Forelimb muscle (tissue), 1 donor: ENCODE measurements at regions not wholly inside any gene's neighbourhood (a gene's known extent, or its start where the extent isn't known, plus 50 kb on each side); places are given as distances from the start of the nearest gene placed in this dataset.
"Not testable (repeated sequence)": the region's sequence is repeated elsewhere in the genome, so short reads cannot be mapped to it uniquely, and the experiment has no call there.

Source experiments
- DNase-seq: peaks from one replicate; pipeline ENCODE4 v3.0.0-alpha.2; 2013; ENCODE audit warnings: low read depth

GRCh38 chr15:84152381-84152979 is 83.1 kb upstream of the GOLGA6L4 start:
- DNase-seq = not testable (repeated sequence)

GRCh38 chr15:84153655-84154140 is 81.9 kb upstream of the GOLGA6L4 start:
- DNase-seq = not testable (repeated sequence)

GRCh38 chr15:84154314-84154713 is 81.3 kb upstream of the GOLGA6L4 start:
- DNase-seq = not testable (repeated sequence)

GRCh38 chr15:84154787-84155186 is 80.8 kb upstream of the GOLGA6L4 start:
- DNase-seq = not testable (repeated sequence)

GRCh38 chr15:84155792-84156587 is 79.6 kb upstream of the GOLGA6L4 start:
- DNase-seq = not testable (repeated sequence)

- not testable (repeated sequence) for DNase-seq
Observed at GRCh38 chr15:84156588-84156840, 79.1 kb upstream of the GOLGA6L4 start.

- DNase-seq = not testable (repeated sequence)
Observed at GRCh38 chr15:84157056-84157632, 78.4 kb upstream of the GOLGA6L4 start.

DNA sequence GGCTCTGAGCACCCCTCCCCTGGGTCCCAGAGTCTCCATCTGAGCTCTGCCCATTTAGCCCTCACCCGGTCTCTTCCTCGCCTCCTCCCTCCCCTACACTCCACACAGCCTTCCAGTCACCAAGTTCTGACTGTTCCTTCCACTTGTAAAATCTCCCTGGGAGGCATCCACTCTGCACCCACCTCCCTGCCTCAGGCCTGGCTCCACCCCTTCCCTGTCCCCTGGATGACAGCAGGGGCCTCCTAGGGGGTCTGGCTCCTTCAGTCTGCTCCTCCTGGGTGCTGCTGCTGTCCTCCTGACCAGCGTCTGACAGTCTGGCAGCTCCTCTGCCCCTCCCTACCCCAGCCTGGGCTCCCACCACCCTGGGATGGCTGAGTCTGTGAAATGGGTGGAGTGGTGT is 77.7 kb upstream of the GOLGA6L4 start:
- DNase-seq = not testable (repeated sequence)

- DNase-seq = not testable (repeated sequence)
Observed at GRCh38 chr15:84159346-84160269, 76.0 kb upstream of the GOLGA6L4 start.

GRCh38 chr15:84164423-84165292 is 70.9 kb upstream of the GOLGA6L4 start:
- DNase-seq = not testable (repeated sequence)

- not testable (repeated sequence) for DNase-seq
Observed at GRCh38 chr15:84170029-84170428, 65.5 kb upstream of the GOLGA6L4 start.

DNA sequence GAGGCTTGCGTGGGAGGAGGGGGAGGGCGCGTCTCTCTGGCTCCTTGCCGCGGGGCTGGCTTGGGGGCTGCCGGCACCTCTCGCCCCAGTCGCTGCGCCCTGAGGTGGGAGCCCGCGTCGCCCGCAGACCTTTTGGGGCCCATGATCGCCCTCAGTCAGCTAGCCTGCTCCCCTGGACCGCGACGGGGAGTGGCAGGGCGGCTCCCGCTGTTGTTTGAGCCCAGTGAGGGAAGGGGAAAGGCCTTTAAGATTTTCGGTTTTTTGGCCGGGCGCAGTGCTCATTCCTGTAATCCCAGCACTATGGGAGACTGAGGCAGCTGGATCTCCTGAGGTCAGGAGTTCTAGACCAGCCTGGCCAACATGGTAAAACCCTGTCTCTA is 62.4 kb upstream of the GOLGA6L4 start:
- DNase-seq = not testable (repeated sequence)
